ENCODE measurements at regions not wholly inside any gene's neighbourhood (a gene's known extent, or its start where the extent isn't known, plus 50 kb on each side); places are given as distances from the start of the nearest gene placed in this dataset.

DNA sequence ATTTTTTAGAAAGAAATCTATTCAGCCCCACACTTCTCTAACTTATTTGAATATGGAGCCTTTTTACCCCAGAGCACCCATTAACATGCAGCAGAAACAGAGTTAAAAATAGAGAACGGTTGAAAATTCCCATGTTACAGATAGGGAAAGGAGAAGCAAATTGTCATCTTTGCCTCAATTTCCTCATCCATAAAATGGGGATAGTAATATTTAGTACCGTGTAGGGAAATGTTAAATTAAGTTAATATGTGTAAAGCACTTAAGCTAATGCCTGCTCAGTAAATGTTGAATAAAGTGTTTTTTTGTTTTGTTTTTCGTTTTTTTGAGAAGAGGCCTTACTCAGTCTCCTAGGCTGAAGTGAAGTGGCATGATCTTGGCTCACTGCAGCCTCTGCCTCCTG lies 50.3 kb downstream of the NAV1 start:
- DNase-seq (ENCODE audit: low read depth) = no peak

DNA sequence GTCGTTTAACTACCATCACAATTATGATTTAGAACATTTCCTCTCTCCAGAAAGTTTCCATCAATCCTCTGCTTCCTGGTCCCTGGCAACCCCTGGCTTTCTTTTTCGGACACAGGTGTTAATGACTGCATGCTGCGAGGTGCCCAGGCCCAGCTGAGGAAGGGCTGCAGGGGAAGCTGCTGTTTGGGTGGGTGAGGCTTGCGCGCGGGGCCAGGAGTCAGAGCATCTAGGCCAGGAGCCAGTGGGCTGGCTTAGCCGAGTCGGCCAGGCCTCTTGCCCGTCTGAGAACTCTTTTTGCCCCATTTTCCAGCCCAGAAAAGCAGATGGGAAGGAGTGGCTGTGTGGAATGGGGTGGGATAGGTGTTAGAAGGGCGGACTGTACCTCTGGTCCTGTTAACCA lies 51.5 kb downstream of the NAV1 start:
- DNase-seq (ENCODE audit: low read depth) = no peak

DNA sequence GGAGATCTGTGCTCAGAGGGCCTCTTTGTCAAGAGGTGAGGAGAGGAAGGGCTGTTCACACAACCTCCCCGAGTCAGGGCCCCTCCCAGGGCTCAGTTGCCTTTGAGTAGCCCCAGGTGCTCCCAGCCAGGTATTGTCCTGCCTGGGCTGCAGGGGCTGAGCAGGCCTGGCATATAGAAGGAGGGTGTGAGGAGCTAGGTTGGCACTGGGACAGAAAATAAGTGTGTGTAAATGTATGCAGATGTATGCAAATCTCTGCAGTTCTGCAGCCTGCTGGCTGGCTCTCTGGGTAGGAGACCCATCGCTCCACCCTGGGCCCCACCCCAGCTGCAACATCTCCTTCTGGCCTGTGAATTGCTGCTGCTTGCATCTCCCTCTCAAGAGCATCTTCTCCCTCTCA lies 52.4 kb downstream of the NAV1 start:
- DNase-seq (ENCODE audit: low read depth) = no peak

- no peak for DNase-seq (ENCODE audit: low read depth)
Observed at GRCh38 chr1:201591981-201592380, 53.1 kb downstream of the NAV1 start.

DNA sequence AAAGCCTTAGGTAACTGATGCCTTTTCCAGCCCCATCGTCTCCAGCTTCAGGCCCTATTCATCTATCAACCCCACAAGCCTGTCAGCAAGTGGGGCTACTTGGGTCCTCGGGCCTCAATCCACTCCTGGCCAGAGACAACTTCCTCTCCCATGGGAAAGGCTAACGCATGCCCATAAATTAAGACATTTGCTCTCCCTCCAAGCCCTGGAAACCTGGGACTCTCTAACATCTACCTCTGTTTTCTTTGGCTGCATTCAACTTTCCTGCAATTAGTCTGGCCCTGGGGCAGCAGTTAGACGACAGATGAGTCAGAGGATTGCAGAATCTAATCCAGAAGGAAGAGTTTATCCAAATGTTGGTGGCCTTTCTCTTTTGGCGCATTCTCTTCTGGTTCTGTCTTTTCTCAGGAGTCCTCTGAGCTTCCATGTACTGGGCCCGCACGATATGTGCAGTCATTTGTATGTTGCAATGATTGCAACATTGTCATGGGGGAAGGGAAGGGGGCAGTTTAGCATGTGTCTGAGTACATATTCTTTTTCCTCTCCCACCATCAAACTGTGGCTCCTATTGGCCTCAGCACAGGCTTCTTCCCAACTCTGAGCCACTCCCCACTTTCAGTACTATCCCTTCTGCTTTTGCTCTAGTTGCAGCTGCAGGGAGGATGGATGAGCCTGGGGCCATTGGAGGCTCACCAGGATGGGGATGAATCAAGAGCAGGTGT lies 54.4 kb downstream of the NAV1 start:
- DNase-seq (ENCODE audit: low read depth) = no peak

GRCh38 chr1:201594575-201595245 lies 55.8 kb downstream of the NAV1 start:
- DNase-seq (ENCODE audit: low read depth) = no peak

DNA sequence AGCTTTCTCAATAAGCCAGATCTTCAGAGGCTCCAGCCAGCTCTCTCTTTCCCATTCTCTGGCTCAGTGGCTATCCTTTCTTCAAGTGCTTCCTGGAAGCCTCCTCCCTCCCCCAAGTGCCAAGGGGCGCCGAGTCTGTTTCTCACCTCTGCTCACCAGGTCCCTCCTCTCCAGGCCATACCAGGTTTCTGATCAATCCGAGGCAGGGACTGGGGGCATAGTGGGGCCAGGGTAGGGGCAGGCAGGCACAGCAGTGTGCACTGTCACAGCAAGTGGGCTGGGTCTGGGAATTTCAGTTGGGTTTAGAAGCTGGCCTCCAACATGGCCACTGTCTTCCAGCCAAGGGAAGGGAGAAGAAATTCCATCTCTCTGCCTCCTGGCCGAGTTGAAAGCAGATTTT lies 56.5 kb downstream of the NAV1 start:
- no peak for DNase-seq (ENCODE audit: low read depth)

GRCh38 chr1:201596101-201596868 lies 57.4 kb downstream of the NAV1 start:
- DNase-seq (ENCODE audit: low read depth) = no peak

DNA sequence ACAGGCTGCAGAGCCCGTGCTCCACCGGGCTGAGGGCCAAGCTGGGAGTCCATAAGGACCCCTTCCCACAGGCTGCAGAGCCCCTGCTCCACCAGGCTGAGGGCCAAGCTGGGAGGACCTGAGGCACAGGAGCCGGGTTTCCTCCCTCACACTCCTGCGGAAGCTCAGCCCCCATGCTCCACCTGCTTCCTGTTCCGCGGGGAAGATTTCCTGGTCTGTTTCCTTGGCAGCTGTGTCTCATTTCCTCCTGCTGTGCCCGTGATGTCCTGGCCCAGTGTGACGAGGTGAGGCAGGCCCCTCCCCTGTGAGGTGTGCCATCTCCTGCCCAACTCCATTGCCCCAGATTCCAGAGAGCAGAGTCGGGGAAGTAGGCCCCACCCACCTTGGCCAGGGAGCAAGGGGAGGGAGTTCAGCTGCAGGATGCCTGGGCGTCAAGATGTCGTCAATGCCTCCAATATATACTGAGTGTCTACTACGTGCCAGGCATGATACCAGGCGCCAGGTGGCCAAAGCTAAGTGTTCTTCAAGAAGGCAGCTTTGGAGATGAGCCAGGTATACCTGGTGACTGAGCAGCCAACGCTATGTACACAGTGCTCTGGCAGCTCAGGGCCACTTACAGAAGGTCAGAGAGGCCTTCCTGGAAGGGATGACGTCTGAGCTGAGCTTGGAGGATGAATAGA lies 58.8 kb downstream of the NAV1 start:
- no peak for DNase-seq (ENCODE audit: low read depth)

DNA sequence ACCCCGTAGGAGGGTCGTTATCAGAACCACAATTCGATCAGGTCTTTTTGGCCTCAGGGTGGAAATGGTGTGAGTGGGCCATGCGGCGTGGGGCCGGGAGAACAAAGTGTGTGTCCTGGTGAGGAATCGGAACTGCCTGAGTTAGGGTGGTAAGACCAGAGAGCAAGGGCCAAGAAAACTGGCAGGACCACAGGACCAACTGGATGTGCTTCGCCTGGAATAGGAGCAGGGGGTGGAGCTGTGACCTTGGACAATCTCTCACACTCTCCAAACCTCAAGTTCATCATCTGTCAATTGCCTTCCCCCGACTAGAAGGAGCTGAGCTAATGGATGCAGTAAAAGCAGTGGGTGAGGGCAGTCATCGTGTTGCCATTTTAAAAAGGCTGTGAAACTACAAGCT lies 59.5 kb downstream of the NAV1 start:
- no peak for DNase-seq (ENCODE audit: low read depth)

GRCh38 chr1:201598973-201599372 lies 60.0 kb downstream of the NAV1 start:
- no peak for DNase-seq (ENCODE audit: low read depth)

- DNase-seq (ENCODE audit: low read depth) = no peak
Observed at GRCh38 chr1:201599548-201599947, 60.6 kb downstream of the NAV1 start.

DNA sequence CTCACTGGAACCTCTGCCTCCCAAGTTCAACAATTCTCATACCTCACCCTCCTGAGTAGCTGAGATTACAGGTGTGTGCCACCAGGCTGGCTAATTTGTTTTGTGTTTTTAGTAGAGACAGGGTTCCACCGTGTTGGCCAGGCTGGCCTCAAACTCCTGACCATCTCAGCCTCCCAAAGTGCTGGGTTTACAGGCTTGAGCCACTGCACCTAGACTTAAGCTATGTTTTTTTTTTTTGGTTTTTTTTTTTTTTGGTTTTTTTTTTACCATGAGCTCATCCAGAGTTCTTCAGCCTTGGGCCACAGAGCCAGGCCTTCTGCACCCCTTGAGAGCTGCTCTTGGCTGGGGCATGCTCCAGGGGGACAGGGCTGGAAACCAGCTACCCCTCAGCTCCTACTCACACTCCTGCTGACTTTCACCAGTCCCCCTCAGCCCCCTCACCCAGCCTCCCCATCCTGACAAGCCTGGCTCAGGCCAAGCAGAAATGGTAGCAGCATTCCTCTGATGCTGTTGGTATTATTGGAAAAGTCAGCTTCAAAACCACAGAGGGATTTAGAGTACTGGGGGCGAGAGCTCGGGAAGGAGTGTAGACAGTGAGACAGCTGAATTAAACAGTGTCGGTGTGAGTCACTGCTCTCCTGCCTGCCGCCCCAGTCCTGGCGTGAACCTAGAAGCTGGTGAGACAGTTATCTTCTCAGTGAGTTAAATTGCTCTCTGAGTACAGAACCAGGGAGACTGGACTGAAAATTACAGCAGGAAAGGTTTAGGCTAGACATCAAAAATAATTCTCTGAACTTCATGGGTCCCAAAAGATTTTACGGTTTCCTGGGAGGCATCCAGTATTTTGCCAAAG lies 63.7 kb downstream of the NAV1 start:
- DNase-seq (ENCODE audit: low read depth) = no peak

- no peak for DNase-seq (ENCODE audit: low read depth)
Observed at GRCh38 chr1:201603613-201604232, 64.8 kb downstream of the NAV1 start.

- DNase-seq (ENCODE audit: low read depth) = no peak
Observed at GRCh38 chr1:201605385-201606010, 66.6 kb downstream of the NAV1 start.

- DNase-seq (ENCODE audit: low read depth) = no peak
Observed at GRCh38 chr1:201606096-201606495, 67.2 kb downstream of the NAV1 start.

- no peak for DNase-seq (ENCODE audit: low read depth)
Observed at GRCh38 chr1:201606623-201607022, 67.7 kb downstream of the NAV1 start.

GRCh38 chr1:201608635-201609395 lies 69.9 kb downstream of the NAV1 start:
- no peak for DNase-seq (ENCODE audit: low read depth)

DNA sequence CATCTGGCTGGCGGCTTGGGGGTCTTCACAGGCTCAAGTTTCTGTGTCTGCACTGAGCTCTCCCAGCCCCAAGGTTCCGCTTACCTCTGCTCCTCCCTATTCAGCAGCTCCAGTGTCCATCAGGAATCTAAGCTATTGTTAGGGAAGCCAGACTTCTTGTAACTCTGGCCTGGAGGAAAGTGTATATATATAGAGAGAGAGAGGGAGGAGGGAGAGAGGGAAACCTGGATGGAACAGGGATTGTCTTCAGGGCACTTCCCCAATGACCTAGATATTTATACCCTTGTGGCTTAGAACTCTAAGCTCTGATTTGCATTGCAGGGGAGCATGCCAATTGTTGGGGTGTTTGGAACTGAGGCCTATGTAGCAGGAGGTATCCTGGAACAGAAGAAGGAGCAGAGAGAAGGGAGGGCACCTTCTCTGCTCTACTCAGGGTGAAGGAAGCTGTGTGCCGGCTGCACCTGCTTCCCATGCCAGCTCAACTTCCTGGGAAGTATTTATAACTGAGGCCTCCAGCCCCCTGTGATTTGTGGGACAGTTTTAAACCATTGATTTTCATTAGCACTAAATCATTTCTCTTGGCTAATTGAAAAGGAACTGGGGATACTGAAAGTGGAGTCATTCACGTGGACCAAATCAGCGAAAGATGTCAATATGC lies 70.9 kb downstream of the NAV1 start:
- DNase-seq (ENCODE audit: low read depth) = no peak
